HuH-7 (cell line): ENCODE measurements at regions not wholly inside any gene's neighbourhood (a gene's known extent, or its start where the extent isn't known, plus 50 kb on each side); places are given as distances from the start of the nearest gene placed in this dataset.
A peak's percentile ranks its signal among the peaks of the same experiment; 100 is the strongest.

Experiments
- DNase-seq: peaks from one replicate; pipeline ENCODE4 v3.0.0; 2011; ENCODE audit warnings: low spot score

DNA sequence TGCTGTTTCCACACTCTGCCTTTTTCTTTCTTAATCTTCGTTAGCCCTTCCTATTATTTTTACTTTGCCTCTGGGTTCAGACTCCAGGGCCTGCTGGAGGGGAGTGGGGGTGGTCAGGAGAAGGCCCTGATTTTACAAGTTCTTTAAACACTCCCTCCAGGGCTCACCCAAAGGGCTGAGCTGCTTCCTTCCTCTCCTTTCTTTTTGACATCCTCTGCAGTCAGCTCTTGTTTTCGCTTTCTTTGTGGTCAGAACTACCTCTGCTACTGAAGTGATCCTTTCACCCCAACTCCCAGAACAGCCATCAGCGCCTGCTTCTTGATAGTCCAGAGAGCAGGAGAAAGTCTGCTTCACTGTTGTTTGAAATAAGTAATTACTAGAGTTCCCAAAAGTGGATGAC lies 925.7 kb downstream of the EPHA4 start:
- DNase-seq = no peak

GRCh38 chr2:220648628-220649027 lies 923.5 kb downstream of the EPHA4 start:
- no peak for DNase-seq

DNA sequence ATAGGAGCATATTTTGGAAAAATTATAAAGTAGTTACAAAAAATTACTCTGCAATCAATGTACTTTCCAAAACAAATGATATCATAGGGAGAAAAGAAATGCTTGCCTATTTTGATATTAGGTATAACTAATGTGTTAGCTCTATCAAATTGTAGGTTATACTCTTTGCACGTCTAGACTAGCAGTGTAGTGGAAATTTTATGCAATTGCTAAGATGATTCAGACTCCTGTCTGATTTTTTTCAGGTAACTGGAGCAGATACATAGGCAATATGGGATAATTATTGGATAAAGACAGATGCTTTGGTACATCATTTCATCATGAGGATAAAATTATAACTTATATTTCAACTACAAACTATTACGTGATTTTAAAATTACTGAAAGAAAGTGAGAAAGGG lies 918.3 kb downstream of the EPHA4 start:
- DNase-seq = no peak

DNA sequence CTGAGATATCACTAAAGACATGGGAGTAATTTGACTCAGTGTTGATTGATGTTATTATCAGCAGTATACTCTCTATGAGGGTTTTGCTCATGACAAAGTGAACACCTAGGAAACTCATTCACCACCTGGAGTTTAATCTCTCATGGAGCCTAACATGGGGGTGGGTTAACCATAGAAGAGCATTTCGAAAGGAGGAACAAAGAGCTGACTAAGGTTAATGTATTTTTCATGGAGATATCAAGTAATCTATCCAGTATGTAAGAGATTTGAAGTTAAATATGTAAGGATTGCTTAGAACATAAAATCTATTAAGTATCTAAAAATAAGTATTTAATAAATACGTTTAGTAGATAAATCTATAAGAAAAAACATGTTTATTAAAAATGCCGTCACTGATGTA lies 917.8 kb downstream of the EPHA4 start:
- DNase-seq = no peak

DNA sequence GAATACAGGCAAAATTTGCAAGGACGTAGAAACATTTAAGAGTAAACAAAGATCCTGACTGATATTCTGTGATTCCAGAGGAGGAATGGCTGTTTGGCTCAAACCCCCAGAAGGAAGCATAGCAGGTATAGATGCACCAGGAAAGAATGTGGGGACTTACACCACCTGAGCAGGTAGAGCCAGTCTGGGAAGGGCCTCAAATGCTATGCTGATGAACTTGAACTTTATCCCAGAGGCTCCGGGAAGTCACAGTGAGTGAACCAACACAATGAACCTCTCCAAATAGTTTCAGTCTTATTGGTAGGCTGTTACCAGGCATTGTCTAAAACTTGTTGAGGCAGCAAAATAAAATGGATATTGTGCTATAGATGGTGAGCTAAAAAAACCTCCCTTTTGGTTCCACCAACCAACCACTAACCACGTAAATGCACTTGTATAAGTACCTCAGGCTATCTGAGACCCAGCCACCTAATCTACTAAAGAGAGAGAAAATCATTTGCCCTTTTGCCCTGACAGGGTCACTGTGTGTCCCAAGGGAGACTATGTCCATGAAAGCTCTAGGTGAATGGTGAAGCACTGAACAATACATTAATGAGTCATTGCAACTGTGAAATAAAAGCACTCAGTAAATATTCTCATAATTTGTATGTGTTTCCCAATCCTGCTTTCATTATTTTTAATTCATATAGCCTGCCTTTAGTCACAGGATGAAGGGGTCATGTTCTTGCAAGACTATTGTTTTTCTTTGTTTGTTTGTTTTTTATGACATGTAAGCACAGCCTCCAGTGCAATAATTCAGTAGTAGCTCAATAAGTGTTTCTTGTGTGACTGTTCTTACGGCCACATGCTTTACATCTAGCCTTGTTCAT lies 911.6 kb downstream of the EPHA4 start:
- no peak for DNase-seq

- no peak for DNase-seq
Measured at GRCh38 chr2:220662431-220662830, 909.7 kb downstream of the EPHA4 start.

DNA sequence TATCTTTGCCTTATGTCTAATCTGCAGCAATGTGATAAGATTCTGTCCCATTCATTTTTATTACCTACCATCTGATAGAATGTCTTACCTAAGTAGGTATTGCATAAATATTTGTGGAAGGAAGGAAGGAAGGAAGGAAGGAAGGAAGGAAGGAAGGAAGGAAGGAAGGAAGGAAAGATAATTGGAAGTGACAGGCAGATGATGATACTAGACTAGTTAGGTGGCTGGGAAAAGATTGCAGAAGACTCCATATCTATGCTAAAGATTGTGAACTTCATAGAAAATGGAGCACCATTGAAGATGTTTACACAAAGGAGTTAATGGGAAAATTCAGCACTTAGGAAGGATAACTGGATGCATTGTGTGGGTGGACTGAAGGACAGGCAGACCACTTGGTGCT lies 909.0 kb downstream of the EPHA4 start:
- no peak for DNase-seq

- no peak for DNase-seq
Measured at GRCh38 chr2:220664272-220665107, 907.6 kb downstream of the EPHA4 start.

DNA sequence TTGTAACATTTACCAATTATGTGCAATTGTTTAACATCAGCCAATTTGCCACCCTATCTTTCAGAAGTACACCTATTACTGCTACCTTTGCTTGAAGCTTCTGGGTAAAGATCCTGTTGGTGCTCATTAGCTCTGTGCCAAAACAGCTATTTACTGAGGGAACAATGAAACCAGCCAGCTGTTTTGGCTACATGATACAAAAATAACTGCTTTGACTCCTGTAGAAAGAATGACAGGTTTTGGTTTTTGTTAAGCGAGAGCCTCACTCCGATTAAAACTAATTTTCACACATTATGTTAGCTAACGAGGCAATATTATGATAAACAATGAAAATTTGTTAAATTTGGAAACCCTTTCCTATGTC lies 907.0 kb downstream of the EPHA4 start:
- no peak for DNase-seq

GRCh38 chr2:220669324-220669723 lies 902.8 kb downstream of the EPHA4 start:
- no peak for DNase-seq

- DNase-seq = no peak
Measured at GRCh38 chr2:220670511-220670910, 901.6 kb downstream of the EPHA4 start.

DNA sequence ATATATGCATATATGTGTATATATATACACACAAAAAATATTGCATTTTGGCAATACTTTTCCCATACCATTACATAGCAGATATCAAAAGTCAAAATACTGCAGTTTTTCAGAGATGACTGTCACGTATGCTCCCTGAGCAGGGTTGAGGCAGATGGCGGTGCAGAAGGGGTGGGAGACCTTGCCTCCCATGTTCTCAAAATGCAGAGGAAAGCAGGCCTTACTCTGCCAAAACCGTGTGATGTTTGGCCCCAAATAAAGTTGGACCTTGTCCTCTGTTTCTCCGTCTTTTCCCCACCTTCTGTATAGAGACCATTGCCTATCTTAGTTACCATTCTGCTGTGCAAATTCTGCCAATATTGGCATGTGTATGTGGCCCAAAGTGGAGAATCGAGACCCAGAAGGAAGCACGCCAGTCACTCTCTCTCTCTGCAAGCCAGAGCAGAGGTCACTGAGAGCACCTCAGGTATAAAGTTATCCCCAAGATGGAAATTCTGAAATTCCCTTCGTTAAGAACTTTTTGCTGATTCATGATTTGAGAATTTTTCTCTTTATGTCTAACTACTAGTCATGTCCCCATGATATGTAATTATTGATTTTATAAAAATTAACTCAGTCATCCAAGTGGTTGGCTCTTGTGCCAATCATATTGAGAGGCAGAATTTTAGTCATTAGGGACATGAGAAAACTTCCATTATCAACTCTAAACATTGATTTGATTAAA lies 898.8 kb downstream of the EPHA4 start:
- no peak for DNase-seq

DNA sequence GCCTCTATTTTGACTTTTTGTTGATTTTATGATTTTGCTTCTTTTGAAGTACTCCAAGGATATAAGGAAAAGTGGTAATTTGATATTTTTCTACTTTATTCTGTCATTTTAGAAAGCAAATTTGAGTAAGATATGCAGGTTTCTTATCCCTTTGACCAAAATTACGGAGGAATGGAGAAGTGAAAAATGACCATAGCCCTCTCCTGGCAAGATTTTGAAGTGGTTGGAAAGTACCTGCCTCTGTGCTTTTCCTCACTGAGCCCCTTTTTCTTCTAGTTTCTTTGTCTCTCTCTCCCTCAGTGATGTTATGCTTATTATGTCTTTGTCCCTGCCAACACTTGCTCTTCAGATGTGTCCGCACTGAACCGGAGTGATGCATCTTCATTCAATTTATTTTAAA lies 898.1 kb downstream of the EPHA4 start:
- DNase-seq = no peak

DNA sequence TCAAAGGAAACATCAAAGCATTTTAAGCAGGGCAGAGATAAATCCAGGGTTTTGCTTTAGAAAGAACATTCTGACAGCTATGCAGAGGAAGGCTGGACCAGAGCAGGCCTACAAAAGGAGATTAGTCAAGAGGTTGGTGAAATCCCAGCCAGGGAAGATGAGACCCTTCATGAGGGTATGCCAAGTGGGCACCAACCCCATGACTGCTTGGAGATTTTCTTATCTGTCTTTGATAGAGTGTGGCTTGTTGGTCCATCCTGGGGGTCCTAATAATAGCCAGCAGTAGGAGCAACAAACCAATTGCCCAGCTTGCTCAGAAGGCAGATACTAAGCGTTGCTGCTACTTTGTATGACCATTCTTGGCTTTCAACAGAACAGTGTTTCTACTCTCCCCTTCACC lies 895.4 kb downstream of the EPHA4 start:
- no peak for DNase-seq

- no peak for DNase-seq
Measured at GRCh38 chr2:220678943-220679342, 893.2 kb downstream of the EPHA4 start.

DNA sequence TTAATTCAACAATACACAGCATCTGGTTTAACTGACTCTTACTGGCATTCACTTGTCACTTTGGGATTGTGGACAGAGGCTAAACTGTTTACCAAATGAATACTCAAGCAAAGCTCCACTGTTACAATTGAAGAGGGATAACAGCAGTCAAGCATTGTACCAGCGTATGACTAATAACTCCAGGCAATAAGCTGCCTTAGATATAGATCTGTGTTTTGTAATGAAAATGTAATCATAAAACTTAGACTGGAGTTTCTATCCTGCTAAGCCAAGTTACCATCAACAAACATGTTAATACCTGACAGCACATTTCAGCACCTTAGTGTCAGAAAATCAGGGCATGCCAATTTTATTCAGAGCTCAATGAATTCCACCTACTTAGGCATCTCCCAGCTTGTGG lies 889.5 kb downstream of the EPHA4 start:
- DNase-seq = no peak

- no peak for DNase-seq
Measured at GRCh38 chr2:220684099-220684498, 888.0 kb downstream of the EPHA4 start.

- DNase-seq = peak; percentile 22
Measured at GRCh38 chr2:220687231-220687843, 884.8 kb downstream of the EPHA4 start.

DNA sequence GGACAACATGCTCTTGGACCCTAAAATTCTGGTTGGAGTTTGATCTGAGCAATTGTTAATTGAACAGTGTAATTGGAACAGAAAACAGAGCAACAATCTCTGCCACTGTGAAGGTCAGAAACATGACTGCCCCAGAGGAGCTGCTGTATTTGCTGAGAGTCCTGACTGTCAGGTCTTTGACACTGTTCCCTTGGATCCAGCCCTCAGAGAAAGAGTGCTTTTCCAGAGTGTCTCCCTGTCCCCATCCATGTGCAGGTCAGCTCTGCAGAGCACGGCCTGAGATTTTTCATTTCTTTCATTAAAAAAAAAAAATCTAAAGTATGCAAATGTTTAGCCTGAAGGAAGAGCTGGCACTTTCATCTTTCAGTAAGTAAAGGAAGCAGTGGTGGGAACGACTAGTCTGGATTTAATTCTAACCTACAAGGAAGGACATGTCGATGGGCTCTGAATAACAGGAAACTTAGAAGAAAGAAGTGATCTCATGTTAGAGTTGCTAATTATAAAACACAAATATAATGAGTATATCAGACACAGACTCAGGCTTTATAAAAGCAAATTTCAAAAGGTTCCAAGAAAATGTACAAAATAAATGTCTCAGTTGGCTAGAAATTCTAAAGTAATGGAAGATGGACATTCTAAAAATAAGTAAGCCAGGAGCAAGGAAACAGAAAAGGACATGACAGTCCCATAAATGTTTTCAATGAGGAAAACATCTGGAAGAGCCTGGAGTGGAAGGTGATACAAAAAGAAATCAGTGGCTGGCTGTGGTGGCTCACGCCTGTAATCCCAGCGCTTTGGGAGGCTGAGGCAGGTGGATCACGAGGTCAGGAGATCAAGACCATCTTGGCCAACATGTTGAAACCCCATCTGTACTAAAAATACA lies 876.5 kb downstream of the EPHA4 start:
- no peak for DNase-seq

- DNase-seq = no peak
Measured at GRCh38 chr2:220696280-220696669, 875.8 kb downstream of the EPHA4 start.

DNA sequence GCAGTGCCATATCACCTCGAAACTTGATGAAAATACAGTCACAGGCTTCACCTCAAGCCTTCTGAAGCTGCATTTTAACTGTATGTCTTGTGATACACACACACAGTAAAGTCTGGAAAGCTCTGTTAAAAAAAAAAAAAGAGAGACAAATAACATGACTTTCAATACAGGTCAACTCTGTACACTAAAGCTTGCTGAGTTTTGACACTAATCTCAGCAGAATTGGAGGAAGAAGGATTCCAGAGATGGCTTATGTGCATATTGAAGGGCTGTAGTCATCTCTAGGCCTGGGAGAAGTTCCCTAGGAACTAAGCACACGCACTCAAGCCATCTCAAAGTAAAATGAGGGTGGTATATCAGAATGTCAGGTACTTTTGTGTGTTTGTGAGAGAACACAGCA lies 875.1 kb downstream of the EPHA4 start:
- no peak for DNase-seq
